ENCODE measurements at regions not wholly inside any gene's neighbourhood (a gene's known extent, or its start where the extent isn't known, plus 50 kb on each side); places are given as distances from the start of the nearest gene placed in this dataset.

DNA sequence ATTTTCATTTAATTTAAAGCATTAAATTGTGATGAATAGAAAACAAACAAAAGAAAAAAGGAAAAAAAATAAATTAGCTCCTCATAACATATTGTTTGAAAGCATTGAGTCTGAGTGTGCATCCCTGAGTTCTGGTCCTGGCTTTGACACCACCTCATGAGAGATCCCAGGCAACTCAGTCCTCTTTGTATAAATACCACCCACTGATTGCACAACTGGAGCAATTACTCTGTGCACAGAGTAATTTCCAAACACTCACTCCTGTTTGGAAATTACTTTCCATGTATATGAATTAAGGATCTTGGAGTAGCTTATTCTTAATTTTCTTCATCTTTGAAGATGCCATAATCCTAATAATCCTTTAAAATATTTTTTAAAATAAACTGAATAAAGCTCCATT is 59.4 kb upstream of the C5orf46 start:
- H3K4me3 ChIP-seq (ENCODE audit: low read depth, low read length), result no peak overlapping the region
- TF ChIP-seq, protein P1, sequence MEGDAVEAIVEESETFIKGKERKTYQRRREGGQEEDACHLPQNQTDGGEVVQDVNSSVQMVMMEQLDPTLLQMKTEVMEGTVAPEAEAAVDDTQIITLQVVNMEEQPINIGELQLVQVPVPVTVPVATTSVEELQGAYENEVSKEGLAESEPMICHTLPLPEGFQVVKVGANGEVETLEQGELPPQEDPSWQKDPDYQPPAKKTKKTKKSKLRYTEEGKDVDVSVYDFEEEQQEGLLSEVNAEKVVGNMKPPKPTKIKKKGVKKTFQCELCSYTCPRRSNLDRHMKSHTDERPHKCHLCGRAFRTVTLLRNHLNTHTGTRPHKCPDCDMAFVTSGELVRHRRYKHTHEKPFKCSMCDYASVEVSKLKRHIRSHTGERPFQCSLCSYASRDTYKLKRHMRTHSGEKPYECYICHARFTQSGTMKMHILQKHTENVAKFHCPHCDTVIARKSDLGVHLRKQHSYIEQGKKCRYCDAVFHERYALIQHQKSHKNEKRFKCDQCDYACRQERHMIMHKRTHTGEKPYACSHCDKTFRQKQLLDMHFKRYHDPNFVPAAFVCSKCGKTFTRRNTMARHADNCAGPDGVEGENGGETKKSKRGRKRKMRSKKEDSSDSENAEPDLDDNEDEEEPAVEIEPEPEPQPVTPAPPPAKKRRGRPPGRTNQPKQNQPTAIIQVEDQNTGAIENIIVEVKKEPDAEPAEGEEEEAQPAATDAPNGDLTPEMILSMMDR (IDR thresholded peaks at IDR 0.05; ENCODE audit: low read depth, low read length), result no peak
- no peak for TF ChIP-seq POLR2A (IDR thresholded peaks at IDR 0.05; ENCODE audit: extremely low read depth, insufficient read length)
- TF ChIP-seq, protein P2, sequence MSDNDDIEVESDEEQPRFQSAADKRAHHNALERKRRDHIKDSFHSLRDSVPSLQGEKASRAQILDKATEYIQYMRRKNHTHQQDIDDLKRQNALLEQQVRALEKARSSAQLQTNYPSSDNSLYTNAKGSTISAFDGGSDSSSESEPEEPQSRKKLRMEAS (IDR thresholded peaks at IDR 0.05; ENCODE audit: low read depth, low read length), result no peak
- no peak for TF ChIP-seq MYC (IDR thresholded peaks at IDR 0.05; ENCODE audit: low read depth, low read length)
- no peak for DNase-seq (ENCODE audit: low read depth)

DNA sequence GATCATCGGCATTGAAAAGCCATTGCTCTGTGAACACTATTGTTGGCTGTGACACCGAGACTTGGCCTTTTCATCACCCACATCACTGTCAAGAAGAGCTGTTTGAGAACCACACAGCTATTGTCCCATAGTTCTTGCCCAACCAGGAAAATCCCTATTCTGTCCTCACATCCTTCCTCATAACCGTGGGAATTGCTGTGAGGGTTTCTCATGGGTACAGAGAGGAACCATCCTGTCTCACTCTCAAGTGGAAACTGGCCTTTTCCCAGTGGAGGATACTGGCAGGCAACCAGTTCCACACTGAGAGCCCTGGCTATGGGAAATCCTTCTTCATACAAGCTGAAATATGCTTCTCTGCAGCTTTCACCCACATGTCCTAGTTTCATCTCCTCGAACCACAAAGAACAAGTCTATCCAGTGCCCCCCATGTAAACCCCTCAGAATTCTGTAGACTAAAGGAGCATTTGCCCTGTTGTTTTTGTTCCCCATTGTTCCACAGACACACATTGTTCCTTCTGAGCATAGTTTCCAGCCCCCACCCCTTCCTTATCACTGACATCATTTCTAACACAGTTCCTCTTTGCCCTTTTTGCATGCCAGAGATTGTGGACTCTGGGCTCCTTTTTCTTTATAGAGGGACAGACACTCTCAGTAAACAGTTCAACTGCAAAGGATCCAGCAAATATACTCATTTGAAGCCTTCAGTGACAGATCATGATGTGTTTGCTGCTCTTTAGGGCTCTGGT is 57.8 kb upstream of the C5orf46 start:
- TF ChIP-seq, protein P2 (IDR thresholded peaks at IDR 0.05; ENCODE audit: low read depth, low read length), result no peak
- TF ChIP-seq POLR2A (IDR thresholded peaks at IDR 0.05; ENCODE audit: extremely low read depth, insufficient read length) (no peak), MYC (IDR thresholded peaks at IDR 0.05; ENCODE audit: low read depth, low read length) (no peak)
- TF ChIP-seq, protein P1 (IDR thresholded peaks at IDR 0.05; ENCODE audit: low read depth, low read length), result no peak
- no peak for DNase-seq (ENCODE audit: low read depth)
- no peak overlapping the region for H3K4me3 ChIP-seq (ENCODE audit: low read depth, low read length)

DNA sequence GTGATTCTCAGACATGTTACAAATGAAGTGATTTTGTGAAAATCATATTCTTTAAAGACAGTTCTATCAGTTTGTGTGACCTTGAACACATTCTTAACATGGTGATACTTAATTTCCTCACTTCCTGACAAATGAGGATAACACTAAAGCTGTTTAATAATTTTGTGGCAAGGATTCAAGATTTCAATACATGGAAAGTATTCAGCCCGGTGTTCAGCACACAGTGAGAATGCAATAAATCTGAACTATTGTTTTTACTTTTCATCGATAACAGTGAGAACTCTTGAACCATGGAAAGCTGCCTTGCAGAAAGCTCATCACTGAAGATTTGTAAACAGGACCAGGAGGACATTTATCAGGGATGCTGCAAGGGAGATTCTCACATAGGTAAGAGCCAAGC is 57.1 kb upstream of the C5orf46 start:
- no peak for DNase-seq (ENCODE audit: low read depth)
- no peak overlapping the region for H3K4me3 ChIP-seq (ENCODE audit: low read depth, low read length)
- TF ChIP-seq POLR2A (IDR thresholded peaks at IDR 0.05; ENCODE audit: extremely low read depth, insufficient read length), result no peak
- no peak for TF ChIP-seq MYC (IDR thresholded peaks at IDR 0.05; ENCODE audit: low read depth, low read length)
- TF ChIP-seq, protein P2 (IDR thresholded peaks at IDR 0.05; ENCODE audit: low read depth, low read length), result no peak
- TF ChIP-seq, protein P1 (IDR thresholded peaks at IDR 0.05; ENCODE audit: low read depth, low read length), result no peak

DNA sequence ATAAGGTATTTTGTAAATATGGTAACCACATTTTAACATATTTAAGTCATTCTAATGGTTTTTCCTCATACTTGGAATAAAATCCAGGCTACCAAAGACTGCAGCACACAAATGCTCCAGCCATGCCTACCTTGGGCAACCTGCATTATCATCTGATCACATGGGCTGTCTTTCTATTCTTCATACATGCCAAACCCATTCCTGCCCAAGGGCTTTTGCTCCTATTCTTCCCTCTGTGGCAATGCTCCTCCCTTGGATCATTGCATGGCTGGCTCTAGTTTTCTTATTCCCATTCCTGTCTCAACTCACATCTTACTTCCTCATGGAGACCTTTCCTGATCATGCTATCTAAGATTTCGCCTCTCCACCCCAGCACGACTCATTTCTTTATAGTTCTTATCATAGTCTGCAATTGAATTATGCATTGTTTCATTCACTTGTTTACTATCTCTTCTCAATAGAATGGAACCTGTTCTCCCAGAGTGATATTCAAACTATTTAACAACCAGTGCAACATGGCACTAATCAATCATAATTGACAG is 54.9 kb upstream of the C5orf46 start:
- H3K4me3 ChIP-seq (ENCODE audit: low read depth, low read length), result no peak overlapping the region
- TF ChIP-seq, protein P2 (IDR thresholded peaks at IDR 0.05; ENCODE audit: low read depth, low read length), result no peak
- TF ChIP-seq MYC (IDR thresholded peaks at IDR 0.05; ENCODE audit: low read depth, low read length) (no peak), POLR2A (IDR thresholded peaks at IDR 0.05; ENCODE audit: extremely low read depth, insufficient read length) (no peak)
- TF ChIP-seq, protein P1 (IDR thresholded peaks at IDR 0.05; ENCODE audit: low read depth, low read length), result no peak
- no peak for DNase-seq (ENCODE audit: low read depth)

DNA sequence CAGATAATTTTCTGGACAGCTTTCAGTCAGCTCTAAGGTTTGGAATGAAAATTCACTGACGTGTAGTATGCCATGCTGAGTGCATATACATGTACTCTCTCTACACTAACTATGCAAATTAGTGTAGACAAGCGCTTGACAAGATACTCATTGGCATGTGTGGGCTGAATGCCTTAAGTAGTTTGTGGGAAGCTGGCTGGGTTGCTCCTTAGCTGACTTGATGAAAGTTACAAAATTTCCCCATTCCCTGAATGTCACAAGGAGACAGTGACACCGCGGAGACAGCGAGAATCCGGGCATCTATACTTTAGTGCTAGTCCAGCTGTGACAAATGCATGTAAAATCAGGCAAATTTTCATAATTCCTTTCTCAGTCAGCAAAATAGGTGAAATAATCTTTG is 51.6 kb upstream of the C5orf46 start:
- TF ChIP-seq MYC (IDR thresholded peaks at IDR 0.05; ENCODE audit: low read depth, low read length) (no peak), POLR2A (IDR thresholded peaks at IDR 0.05; ENCODE audit: extremely low read depth, insufficient read length) (no peak)
- TF ChIP-seq, protein P2 (IDR thresholded peaks at IDR 0.05; ENCODE audit: low read depth, low read length), result no peak
- TF ChIP-seq, protein P1 (IDR thresholded peaks at IDR 0.05; ENCODE audit: low read depth, low read length), result no peak
- DNase-seq (ENCODE audit: low read depth), result no peak
- H3K4me3 ChIP-seq (ENCODE audit: low read depth, low read length), result no peak overlapping the region

All from NB4 (cell line).